PFSK-1 (cell line): ENCODE measurements at regions not wholly inside any gene's neighbourhood (a gene's known extent, or its start where the extent isn't known, plus 50 kb on each side); places are given as distances from the start of the nearest gene placed in this dataset.
A peak's percentile ranks its signal among the peaks of the same experiment; 100 is the strongest.

Source experiments
- FOXP2 ChIP-seq: optimal IDR thresholded peaks from 2 replicates; pipeline ENCODE3; 2011; ENCODE audit warnings: borderline replicate concordance, control low read depth, inconsistent platforms; ENCODE audit not compliant: insufficient read depth; ENCODE audit errors: extremely low read length, extremely low read depth
- POLR2AphosphoS5 ChIP-seq: IDR thresholded peaks from 2 replicates; pipeline ENCODE4 v1.6.1; 2012; ENCODE audit warnings: low read depth, mild to moderate bottlenecking, control low read depth, low read length, moderate library complexity
- REST ChIP-seq, 2 experiments: IDR thresholded peaks; 2 replicates each; pipeline versions ENCODE4 v1.6.1 to v1.8.0; 2011 to 2012; ENCODE audit warnings: low read depth in 2 of 2, low read length in 2 of 2, control low read depth in 1 of 2, inconsistent platforms in 1 of 2, mild to moderate bottlenecking in 1 of 2, moderate library complexity in 1 of 2; ENCODE audit not compliant: insufficient read depth in 1 of 2
- SIN3A ChIP-seq: IDR thresholded peaks from 2 replicates; pipeline ENCODE4 v1.6.1; 2012; ENCODE audit warnings: mild to moderate bottlenecking, low read length, moderate library complexity, borderline replicate concordance; ENCODE audit not compliant: insufficient read depth
- TAF1 ChIP-seq: IDR thresholded peaks from 2 replicates; pipeline ENCODE4 v1.6.1; 2012; ENCODE audit warnings: low read length, control low read depth, borderline replicate concordance; ENCODE audit not compliant: insufficient read depth

GRCh38 chr9:14031810-14032209 lies 282.1 kb downstream of the NFIB start:
- no peak for TF ChIP-seq SIN3A
- no peak for TF ChIP-seq POLR2AphosphoS5
- no peak for TF ChIP-seq FOXP2
- no peak for TF ChIP-seq TAF1
- no peak for TF ChIP-seq REST (IDR thresholded peaks at IDR 0.05; ENCODE audit: insufficient read depth in 1 of 2, low read depth in 2 of 2, low read length in 2 of 2)

- TF ChIP-seq TAF1 (no peak), POLR2AphosphoS5 (no peak), REST (IDR thresholded peaks at IDR 0.05; ENCODE audit: insufficient read depth in 1 of 2, low read depth in 2 of 2, low read length in 2 of 2) (no peak), FOXP2 (no peak), SIN3A (no peak)
Measured at GRCh38 chr9:14031060-14031414, 282.9 kb downstream of the NFIB start.

- TF ChIP-seq POLR2AphosphoS5 (no peak), TAF1 (peak; percentile 65; the same call in 1 of the 2 replicates)
Measured at GRCh38 chr9:14030375-14031059, 283.4 kb downstream of the NFIB start.

GRCh38 chr9:14029806-14030374 lies 284.1 kb downstream of the NFIB start:
- no peak for TF ChIP-seq SIN3A
- no peak for TF ChIP-seq FOXP2
- TF ChIP-seq TAF1, result no peak
- no peak for TF ChIP-seq POLR2AphosphoS5
- TF ChIP-seq REST (IDR thresholded peaks at IDR 0.05; ENCODE audit: insufficient read depth in 1 of 2, low read depth in 2 of 2, low read length in 2 of 2), result no peak

- TF ChIP-seq SIN3A, result peak; percentile 50; the same call in 1 of the 2 replicates
- peak; percentile 92 for TF ChIP-seq FOXP2
- TF ChIP-seq POLR2AphosphoS5, result no peak
- no peak for TF ChIP-seq TAF1
- no peak for TF ChIP-seq REST (IDR thresholded peaks at IDR 0.05; ENCODE audit: insufficient read depth in 1 of 2, low read depth in 2 of 2, low read length in 2 of 2)
Measured at GRCh38 chr9:14027116-14027800, 286.7 kb downstream of the NFIB start.
